ENCODE measurements at regions not wholly inside any gene's neighbourhood (a gene's known extent, or its start where the extent isn't known, plus 50 kb on each side); places are given as distances from the start of the nearest gene placed in this dataset.
"Not testable (repeated sequence)": the region's sequence is repeated elsewhere in the genome, so short reads cannot be mapped to it uniquely, and the experiment has no call there.

DNA sequence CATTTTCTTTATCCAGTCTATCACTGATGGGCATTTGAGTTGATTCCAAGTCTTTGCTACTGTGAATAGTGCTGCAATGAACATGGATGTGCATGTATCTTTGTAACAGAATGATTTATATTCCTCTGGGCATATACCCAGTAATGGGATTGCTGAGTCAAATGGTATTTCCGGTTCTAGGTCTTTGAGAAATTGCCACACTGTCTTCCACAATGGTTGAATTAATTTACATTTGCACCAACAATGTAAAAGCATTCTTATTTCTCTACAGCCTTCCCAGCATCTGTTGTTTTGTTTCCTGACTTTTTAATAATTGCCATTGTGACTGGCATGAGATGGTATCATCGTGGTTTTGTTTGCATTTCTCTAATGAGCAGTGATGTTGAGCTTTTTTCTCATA, 330.3 kb upstream of the TARS1 start:
- TF ChIP-seq, protein P1, sequence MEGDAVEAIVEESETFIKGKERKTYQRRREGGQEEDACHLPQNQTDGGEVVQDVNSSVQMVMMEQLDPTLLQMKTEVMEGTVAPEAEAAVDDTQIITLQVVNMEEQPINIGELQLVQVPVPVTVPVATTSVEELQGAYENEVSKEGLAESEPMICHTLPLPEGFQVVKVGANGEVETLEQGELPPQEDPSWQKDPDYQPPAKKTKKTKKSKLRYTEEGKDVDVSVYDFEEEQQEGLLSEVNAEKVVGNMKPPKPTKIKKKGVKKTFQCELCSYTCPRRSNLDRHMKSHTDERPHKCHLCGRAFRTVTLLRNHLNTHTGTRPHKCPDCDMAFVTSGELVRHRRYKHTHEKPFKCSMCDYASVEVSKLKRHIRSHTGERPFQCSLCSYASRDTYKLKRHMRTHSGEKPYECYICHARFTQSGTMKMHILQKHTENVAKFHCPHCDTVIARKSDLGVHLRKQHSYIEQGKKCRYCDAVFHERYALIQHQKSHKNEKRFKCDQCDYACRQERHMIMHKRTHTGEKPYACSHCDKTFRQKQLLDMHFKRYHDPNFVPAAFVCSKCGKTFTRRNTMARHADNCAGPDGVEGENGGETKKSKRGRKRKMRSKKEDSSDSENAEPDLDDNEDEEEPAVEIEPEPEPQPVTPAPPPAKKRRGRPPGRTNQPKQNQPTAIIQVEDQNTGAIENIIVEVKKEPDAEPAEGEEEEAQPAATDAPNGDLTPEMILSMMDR (IDR thresholded peaks at IDR 0.05) = not testable (repeated sequence)
- not testable (repeated sequence) for TF ChIP-seq POLR2A (IDR thresholded peaks at IDR 0.05)
